Uterus (tissue), 2 donors: ENCODE measurements at regions not wholly inside any gene's neighbourhood (a gene's known extent, or its start where the extent isn't known, plus 50 kb on each side); places are given as distances from the start of the nearest gene placed in this dataset.

Source experiments
- POLR2A ChIP-seq, 2 donors: fragments of 450-650 bp; IDR thresholded peaks; one replicate each; pipeline ENCODE4 v1.6.1; 2016; ENCODE audit warnings: antibody characterized with exemption in 2 of 2, mild to moderate bottlenecking in 1 of 2, moderate library complexity in 1 of 2
- TF ChIP-seq, protein P1 (sequence below), 4 experiments: fragments of 200-600 bp in 2 of 4; fragments of 450-650 bp in 2 of 4; sonication (generic) in 2 of 4; IDR thresholded peaks; one replicate each; pipeline ENCODE4 v1.5.1; 2016 to 2019; ENCODE audit warnings: antibody characterized with exemption in 4 of 4, mild to moderate bottlenecking in 2 of 4, moderate library complexity in 1 of 4

DNA sequence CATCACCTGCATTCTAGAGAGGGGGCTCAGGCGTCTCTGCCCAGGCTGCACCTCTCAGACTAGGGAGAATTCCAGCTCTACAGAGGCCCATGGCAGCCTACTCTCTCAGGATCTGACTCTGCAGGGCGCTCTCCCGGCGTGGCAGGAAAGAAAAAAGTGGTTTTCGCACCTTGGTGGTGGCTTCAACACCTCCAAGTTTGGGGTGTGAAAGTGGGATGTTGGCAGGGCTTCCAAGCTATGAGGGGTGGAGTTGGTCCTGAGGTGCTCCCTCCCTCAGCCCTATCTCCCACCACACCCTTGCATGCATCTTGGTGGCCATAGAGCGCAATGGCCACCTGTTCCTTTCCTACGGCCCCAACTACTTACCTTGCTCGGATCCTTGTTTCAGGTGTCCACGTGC, 166.5 kb downstream of the VSIG4 start:
- TF ChIP-seq, protein P1, sequence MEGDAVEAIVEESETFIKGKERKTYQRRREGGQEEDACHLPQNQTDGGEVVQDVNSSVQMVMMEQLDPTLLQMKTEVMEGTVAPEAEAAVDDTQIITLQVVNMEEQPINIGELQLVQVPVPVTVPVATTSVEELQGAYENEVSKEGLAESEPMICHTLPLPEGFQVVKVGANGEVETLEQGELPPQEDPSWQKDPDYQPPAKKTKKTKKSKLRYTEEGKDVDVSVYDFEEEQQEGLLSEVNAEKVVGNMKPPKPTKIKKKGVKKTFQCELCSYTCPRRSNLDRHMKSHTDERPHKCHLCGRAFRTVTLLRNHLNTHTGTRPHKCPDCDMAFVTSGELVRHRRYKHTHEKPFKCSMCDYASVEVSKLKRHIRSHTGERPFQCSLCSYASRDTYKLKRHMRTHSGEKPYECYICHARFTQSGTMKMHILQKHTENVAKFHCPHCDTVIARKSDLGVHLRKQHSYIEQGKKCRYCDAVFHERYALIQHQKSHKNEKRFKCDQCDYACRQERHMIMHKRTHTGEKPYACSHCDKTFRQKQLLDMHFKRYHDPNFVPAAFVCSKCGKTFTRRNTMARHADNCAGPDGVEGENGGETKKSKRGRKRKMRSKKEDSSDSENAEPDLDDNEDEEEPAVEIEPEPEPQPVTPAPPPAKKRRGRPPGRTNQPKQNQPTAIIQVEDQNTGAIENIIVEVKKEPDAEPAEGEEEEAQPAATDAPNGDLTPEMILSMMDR (IDR thresholded peaks at IDR 0.05) = no peak
- no peak for TF ChIP-seq POLR2A (IDR thresholded peaks at IDR 0.05)
